Ishikawa (cell line): ENCODE measurements at regions not wholly inside any gene's neighbourhood (a gene's known extent, or its start where the extent isn't known, plus 50 kb on each side); places are given as distances from the start of the nearest gene placed in this dataset.

Experiments
- CEBPB ChIP-seq: IDR thresholded peaks from 2 replicates; pipeline ENCODE4 v1.6.1; 2012
- CREB1 ChIP-seq: IDR thresholded peaks from 2 replicates; pipeline ENCODE4 v1.6.1; 2012; ENCODE audit warnings: low read depth
- EGR1 ChIP-seq: IDR thresholded peaks from 2 replicates; pipeline ENCODE4 v1.6.1; 2012
- EP300 ChIP-seq: IDR thresholded peaks from 2 replicates; pipeline ENCODE4 v1.6.1; 2012; ENCODE audit warnings: borderline replicate concordance
- FOXM1 ChIP-seq: IDR thresholded peaks from 2 replicates; pipeline ENCODE4 v1.6.1; 2012; ENCODE audit warnings: low read depth, borderline replicate concordance
- NFIC ChIP-seq: IDR thresholded peaks from 2 replicates; pipeline ENCODE4 v1.6.1; 2012
- RAD21 ChIP-seq: IDR thresholded peaks from 2 replicates; pipeline ENCODE4 v1.6.1; 2012; ENCODE audit warnings: low read depth
- REST ChIP-seq: IDR thresholded peaks from 2 replicates; pipeline ENCODE4 v1.6.1; 2012; ENCODE audit warnings: low read depth, mild to moderate bottlenecking
- TAF1 ChIP-seq: IDR thresholded peaks from 2 replicates; pipeline ENCODE4 v1.6.1; 2012; ENCODE audit warnings: low read depth, mild to moderate bottlenecking
- TCF12 ChIP-seq: IDR thresholded peaks from 2 replicates; pipeline ENCODE4 v1.6.1; 2012; ENCODE audit warnings: low read depth
- TEAD4 ChIP-seq: IDR thresholded peaks from 2 replicates; pipeline ENCODE4 v1.6.1; 2012
- USF1 ChIP-seq: IDR thresholded peaks from 2 replicates; pipeline ENCODE4 v1.6.1; 2012
- YY1 ChIP-seq: IDR thresholded peaks from 2 replicates; pipeline ENCODE4 v1.6.1; 2012; ENCODE audit warnings: low read depth
- ZBTB7A ChIP-seq: IDR thresholded peaks from 2 replicates; pipeline ENCODE4 v1.6.1; 2012; ENCODE audit warnings: low read depth
- TF ChIP-seq, protein P1 (sequence below): IDR thresholded peaks from 2 replicates; pipeline ENCODE4 v1.6.1; 2012

DNA sequence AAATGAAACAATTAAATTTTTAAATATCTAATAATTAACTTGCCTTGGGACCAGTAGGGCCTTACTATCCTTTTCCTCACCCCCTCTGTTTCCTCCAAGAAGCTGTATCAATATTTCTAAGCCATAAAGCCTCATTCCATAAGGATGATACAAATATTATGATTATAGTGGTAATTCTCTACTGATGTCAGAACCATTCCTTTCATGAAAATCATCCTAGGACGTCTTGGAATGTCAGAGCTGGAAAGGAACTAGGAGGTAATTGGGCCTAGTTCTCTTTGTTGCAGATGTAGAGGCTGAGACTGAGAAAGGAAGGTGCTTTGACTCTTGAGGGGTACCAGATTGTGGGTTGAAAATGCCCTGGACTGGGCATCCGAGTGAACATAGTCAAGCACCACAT lies 766.7 kb upstream of the GHITM start:
- TF ChIP-seq NFIC (no peak), REST (no peak), TCF12 (no peak), USF1 (no peak), EGR1 (no peak), CREB1 (no peak), FOXM1 (no peak), CEBPB (no peak), RAD21 (no peak), EP300 (no peak)

DNA sequence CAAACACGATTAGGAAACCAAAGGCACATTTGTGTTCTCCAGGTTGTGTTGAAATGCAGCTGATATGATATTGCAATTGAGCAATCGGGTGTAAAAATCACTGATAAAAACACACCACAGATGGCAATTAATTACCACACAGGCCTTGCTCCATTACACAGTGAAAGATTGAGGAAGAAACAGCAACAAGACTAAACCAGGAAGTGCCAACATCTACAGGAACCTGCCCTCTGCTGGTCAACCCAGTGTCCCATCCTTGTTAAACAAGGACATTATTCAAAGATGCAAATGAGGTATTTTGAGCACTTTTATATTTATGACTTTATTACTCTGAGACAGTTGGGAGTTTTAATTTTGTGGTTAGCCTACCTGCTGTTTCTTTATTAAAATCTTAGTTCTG lies 765.6 kb upstream of the GHITM start:
- no peak for TF ChIP-seq TEAD4
- TF ChIP-seq RAD21: no peak
- TF ChIP-seq TCF12: no peak
- TF ChIP-seq CREB1: no peak
- no peak for TF ChIP-seq EP300
- TF ChIP-seq FOXM1: no peak

DNA sequence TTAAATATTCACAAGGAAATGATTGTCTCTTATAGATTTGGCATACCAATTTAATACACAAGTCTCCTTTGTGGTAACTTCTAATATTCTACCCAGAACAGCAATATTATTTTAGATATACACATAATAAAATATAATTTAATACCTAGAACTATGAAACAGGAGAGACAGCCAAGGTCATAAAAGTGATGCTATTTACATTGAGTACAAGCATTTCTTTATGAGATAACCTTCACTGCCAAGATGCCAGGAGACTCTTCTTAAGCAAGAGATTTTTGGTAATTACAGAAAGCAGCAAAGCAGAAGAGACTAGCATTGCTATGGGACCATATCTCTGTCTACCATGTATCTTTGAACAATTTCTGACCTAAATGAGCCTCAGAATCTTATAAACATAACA lies 764.6 kb upstream of the GHITM start:
- TF ChIP-seq EP300 (no peak), TAF1 (no peak), FOXM1 (no peak), RAD21 (no peak), USF1 (no peak), TEAD4 (no peak), ZBTB7A (no peak), CREB1 (no peak)
- TF ChIP-seq, protein P1, sequence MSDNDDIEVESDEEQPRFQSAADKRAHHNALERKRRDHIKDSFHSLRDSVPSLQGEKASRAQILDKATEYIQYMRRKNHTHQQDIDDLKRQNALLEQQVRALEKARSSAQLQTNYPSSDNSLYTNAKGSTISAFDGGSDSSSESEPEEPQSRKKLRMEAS: no peak

GRCh38 chr10:83375274-83375673 lies 764.0 kb upstream of the GHITM start:
- TF ChIP-seq FOXM1 (no peak), RAD21 (no peak), EGR1 (no peak), EP300 (no peak), CEBPB (no peak), NFIC (no peak), TCF12 (no peak), REST (no peak), CREB1 (no peak), USF1 (no peak), ZBTB7A (no peak), TEAD4 (no peak), YY1 (no peak), TAF1 (no peak)
- TF ChIP-seq, protein P1: no peak

- TF ChIP-seq CREB1 (no peak), YY1 (no peak), EGR1 (no peak), EP300 (no peak), ZBTB7A (no peak), FOXM1 (no peak), USF1 (no peak), TCF12 (no peak), NFIC (no peak), TEAD4 (no peak)
- TF ChIP-seq, protein P1: no peak
These were observed 741.5 kb upstream of the GHITM start for GRCh38 chr10:83397806-83398205.
